ENCODE measurements at regions not wholly inside any gene's neighbourhood (a gene's known extent, or its start where the extent isn't known, plus 50 kb on each side); places are given as distances from the start of the nearest gene placed in this dataset.
"Not testable (repeated sequence)": the region's sequence is repeated elsewhere in the genome, so short reads cannot be mapped to it uniquely, and the experiment has no call there.

DNA sequence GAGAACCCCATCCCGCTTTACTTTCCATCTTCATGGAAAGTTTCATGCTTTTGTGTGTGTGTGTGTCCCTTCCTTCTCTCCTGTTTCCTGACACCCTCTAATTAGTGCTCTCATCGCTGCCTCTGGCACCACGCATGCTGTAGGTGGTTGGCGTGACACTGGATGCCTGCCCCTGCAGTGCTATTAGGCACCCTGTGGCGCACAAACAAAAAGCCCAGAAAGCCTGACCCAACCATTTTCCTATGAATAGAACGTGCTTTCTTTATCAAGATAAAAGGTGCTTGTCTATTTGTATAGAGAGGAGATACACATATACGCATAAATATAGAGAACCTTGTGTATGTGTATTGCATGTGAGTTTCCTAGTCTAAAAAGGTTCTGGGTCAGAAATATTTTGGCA lies 120.8 kb upstream of the CDCA7L start:
- DNase-seq, result no peak

DNA sequence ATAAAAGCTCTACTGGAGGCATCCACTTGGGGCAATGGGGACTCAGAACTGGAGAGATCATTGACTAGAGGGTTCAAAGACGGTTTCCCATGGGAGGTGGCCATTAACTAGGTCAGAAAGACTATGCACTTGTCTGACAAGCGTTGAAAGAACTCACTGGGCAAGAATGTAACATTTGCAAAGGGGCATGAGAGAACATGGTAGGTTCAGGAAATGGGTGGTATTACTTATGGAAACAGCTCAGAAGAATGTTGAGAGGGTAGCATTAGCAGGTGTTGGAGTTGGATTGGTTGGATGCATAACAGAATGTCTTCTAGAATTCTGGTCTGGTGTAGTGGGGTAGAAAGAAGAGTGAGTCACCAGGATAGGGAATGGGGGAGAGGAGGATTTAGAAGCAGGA lies 119.1 kb upstream of the CDCA7L start:
- DNase-seq, result no peak

DNA sequence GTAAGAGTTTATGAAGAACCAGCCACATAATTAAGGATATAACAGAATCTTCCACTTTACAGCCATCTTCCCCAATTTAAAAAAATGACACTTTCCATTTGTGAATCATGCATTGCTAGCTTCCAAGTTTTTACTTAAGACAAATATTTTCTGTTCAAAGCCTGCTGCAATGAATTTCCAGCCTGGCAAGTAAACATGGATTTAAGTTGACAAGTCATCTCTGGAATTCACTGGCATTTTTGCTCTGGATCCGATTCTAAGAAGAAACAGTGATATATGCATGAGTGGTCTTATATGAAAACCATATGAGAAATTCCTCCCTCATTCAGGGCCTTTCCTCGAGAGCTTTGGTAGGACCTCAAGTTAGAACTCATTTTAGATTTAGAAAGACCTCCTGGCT lies 116.1 kb upstream of the CDCA7L start:
- no peak for DNase-seq

DNA sequence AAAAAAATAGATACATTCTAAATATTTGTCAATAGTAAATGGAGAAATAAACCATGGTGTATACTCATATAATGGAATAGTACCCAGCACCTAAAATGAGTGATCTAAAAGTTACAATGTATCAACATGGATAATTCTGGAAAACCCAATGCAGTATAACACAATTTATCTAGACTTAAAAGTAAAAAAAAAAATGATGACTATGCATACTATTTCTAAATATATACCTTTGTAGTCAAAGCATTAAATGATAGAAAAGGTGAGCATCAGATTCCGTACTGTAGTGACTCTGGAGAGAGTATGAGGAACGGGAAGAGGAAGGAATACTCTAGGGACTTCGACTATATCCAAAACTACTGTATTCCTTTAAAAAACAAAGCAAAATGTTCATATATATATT lies 115.2 kb upstream of the CDCA7L start:
- DNase-seq, result no peak

DNA sequence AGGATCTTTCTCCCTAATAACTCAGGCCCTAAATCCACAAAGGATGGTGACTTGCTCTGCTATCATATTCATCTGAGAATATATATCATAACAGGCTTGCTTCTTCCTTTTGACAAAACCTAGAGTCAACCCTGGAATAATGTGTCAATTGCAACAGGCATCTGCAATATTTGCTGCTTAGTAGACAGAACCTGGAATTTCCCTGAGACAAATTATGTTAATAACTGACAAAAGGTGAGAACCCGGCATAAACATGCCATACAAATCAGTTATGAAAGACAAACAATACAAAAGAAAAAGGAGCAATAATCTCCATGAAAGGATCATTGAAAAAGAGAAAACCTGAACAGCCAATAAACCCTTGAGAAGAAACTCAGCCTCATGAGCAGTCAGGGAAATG lies 114.5 kb upstream of the CDCA7L start:
- DNase-seq, result no peak

DNA sequence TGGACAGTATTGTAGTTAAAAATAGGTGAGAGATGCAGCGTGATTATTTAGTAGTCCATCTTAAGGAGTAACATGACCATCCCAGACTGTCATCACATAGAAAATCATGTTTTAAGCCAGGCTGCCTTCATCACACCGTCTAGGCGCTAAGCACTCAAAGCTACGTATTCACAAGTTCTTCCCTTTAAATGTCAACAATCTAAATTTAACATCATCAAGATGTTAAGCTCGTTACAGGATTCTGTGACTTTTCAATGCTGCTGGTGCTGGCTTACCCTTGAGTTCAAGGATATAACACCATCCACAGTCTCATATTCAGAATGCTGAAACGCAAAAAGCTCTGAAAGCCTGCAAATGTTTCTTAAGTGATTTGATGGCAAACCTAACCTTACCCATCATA lies 109.5 kb upstream of the CDCA7L start:
- no peak for DNase-seq

DNA sequence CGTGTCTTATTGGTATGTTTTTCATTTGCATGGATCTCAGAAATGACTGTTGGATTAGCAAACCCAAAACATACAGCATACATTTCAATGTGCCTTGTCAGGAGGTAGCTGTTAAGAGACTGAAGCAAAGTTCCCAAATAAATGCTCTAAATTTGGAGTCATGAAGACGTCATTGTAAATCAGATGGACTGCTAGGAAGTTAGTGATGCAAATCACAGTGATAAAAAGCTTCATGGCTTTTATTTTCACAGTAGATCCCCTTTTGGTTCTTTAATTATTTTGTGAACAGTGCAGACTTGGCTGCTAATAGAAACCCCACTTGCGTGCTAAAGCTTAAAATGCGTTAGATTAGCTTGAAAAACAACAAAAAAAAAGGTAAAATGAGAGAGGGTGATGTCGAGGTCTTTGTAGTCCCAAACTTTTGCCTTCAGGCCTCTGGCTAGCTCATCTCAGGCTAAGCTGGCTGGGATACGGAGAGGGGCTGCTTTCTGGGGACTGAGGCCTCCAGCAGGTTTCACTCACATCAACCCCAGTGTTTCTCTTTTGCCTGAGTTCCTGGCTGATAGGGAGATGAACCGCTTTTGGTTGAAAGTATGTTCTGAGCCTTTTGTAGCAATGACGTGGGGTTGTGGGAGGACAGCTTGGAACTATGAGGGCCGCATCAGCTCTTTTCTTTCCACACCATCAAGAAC lies 107.1 kb upstream of the CDCA7L start:
- DNase-seq, result no peak

DNA sequence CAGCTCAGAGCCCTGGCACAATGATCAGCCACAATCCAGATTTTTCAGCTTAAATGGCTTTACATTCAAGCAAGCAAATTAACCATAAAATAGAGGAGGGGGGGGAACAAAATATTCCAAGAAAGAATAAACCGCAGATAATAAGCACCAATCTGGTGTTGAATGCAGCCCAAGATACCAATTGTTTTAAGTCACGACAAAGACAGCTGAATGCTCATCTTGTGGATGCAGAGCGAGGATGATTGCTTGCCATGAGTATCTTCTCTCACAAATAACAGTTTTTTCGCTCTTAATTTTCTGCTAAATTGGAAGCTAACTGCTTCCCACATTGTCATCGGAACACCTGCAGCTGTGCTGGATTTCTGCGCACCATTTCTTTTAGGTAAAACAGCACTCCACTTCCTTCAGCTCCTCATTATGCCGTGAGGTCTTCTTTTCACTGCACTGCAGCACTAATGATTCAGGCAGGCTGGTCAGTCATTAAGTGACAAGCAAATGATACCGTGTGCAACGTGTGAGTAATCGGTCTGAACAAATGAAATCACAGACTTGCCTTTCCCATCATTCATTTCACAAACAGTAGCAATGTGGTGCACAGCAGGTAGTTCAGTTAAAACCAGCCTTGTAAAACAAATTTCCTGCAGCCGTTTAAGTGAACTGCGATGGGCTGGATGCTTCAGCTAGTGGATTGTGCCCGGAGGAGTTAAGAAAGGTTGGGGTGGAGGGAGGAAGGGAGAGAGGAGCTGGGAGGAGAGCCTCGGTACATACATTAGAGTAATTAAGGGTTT lies 106.4 kb upstream of the CDCA7L start:
- no peak for DNase-seq

DNA sequence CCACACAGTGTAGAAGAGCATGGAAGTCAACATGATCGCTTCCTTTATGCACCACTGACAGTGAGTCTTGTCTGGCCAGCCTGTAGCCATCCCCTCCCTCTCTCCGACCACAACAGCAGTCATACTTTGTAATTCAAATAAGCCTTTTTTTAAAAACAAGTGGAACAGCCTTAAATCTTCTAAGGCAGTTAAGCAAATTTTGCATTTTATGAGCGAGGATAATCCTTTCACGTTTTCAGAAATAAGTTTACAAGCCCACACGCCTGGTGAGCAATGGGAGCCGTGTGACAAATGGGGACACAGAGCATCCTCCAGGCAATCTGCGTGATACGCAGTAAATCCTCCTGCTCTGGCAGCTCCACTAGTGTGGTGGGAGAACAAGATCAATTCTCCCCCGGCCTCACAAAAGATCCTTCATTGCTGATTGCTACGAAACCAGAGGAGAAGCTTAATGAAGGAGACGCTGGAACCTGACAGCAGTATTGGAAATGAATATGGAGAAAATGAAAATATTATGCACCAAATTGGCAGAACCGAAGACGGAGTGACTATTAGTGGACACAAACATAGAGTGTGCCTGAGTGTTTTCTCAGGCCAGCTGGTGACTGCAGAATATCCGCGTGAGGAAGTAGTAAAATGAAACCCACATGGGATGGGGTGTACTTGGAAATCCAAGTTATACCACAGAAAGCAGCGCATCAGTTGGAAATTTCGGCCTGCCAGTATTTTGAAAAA lies 104.2 kb upstream of the CDCA7L start:
- no peak for DNase-seq

DNA sequence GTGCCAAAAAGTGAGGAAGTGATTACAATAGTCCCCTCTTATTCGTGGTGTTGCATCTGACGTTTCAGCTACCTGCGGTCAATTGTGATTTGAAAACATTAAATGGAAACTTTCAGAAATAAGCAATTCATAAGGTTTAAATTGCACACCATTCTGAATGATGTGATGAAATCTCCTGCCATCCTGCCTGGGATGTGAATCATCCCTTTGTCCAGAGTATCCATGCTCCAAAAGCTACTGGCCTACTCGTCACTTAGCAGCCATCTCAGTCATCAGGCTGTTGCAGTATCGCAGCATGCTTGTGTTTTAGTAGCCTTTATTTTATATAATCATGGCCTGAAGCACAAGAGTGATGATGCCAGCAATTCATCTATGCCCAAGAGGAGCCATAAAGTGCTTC lies 97.7 kb upstream of the CDCA7L start:
- DNase-seq, result no peak

DNA sequence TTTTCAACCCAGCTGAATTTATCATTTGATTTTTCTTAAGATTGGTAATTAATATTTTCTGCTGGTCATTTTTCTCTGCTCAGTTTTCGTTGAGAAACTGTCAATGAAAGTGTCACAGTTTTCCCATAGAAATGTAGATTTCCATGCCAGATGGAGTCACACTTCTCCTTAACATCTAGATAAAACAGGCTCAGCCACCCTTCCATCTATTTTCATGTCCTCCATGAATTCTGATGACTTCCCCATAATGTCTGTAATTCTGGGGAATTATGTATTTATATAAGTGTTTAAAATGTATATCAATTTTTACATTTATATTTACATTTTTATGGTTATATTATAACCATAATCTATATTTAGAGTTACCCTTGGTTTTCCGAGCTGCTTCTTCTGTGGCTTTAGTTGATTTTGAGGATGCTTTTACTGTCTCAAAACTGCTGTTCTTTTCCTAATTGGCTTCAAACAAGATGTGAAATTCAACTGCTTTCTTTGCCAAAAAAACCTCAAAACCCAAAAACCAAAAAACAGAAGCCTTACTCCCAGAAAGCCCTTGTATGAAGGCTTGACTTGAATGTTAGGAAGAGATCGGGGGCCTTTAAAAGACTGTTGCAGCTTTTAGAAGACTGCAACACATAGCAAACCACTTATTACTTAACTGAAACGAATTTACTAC lies 95.4 kb upstream of the CDCA7L start:
- no peak for DNase-seq

DNA sequence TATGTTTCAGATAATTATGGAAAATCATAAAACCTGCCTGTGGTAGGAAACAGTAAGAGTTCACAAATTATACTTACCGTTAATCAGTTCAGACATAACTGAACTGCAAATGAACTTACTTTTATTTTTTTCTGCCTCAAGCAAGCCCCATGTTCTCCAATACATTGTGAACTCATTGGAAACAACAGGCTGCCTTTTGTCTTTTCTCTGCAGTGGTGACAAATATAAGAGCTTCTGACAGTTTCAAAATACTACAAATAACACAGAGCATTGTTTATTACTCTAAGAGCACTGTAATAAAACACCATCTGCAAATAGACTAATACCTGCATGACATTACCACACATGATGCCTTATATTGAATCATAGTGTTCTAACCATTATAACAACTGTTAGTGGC lies 94.0 kb upstream of the CDCA7L start:
- no peak for DNase-seq

DNA sequence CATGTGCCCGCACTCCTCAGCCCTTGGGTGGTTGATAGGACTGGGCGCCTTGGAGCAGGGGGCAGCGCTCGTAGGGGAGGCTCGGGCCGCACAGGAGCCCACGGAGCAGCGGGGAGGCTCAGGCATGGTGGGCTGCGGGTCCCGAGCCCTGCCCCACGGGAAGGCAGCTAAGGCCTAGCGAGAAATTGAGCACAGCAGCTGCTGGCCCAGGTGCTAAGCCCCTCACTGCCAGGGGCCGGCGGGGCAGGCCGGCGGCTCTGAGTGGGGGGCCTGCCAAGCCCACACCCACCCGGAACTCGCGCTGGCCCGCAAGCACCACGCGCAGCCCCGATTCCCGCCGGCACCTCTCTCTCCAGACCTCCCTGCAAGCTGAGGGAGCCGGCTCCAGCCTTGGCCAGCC lies 86.7 kb upstream of the CDCA7L start:
- not testable (repeated sequence) for DNase-seq

DNA sequence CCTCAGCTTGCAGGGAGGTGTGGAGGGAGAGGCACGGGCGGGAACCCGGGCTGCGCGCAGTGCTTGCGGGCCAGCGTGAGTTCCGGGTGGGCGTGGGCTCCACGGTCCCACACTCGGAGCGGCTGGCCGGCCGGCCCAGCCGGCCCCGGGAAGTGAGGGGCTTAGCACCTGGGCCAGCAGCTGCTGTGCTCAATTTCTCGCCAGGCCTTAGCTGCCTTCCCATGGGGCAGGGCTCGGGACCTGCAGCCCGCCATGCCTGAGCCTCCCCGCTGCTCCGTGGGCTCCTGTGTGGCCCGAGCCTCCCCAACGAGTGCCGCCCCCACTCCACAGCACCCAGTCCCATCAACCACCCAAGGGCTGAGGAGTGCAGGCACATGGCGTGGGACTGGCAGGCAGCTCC lies 83.0 kb upstream of the CDCA7L start:
- DNase-seq, result not testable (repeated sequence)

DNA sequence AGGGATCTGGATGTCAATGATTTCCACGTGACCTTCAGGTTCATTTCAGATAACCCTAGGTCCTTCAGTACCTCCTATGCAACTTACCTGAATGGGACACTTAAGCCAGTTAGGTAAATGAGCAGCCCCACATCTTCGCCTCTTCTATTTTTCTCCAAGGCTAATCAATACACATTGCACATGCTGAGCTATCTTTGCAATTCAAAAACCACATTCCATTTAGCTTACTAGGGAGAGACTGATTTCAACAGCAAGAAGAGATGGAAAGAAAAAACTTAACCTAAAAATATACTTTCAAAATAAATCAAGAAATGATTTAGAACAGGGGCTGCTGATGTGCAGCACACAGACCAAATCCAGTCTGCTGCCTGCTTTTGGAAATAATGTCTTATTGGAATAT lies 81.8 kb upstream of the CDCA7L start:
- no peak for DNase-seq

DNA sequence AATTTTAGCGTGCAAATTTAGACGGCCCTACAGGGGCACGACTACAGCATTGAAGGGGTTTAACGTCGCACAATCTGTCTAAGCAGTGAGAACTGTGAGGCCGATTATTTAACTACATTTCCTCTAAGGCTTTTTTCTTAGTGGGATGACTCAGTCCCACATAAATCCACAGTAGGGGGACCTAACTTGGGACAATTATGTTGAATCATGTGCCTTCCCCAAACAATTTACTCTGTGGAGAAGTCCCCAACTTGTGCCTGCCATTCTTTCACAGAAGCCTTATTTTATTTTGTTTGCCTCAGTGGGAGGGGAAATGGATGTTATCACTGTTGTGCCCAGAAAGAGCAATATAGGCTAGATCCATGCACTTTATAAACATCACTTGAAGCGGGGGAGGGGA lies 80.3 kb upstream of the CDCA7L start:
- DNase-seq, result no peak

DNA sequence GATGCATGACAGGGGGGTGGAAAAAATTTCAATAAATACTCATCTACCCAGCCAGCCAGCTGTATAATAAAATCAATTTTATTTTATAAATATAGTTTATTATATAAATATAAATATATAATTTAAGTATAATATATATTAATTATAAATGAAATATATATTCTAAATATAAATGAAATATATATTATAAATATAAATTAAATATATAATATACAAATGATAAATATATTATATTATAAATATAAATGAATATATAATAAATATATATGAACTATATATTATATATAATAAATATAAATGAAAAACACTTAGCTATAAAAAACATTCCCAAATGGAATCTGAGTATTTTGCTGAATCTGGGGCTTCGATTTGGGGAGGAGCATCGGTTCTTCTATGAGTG lies 79.4 kb upstream of the CDCA7L start:
- DNase-seq, result no peak

DNA sequence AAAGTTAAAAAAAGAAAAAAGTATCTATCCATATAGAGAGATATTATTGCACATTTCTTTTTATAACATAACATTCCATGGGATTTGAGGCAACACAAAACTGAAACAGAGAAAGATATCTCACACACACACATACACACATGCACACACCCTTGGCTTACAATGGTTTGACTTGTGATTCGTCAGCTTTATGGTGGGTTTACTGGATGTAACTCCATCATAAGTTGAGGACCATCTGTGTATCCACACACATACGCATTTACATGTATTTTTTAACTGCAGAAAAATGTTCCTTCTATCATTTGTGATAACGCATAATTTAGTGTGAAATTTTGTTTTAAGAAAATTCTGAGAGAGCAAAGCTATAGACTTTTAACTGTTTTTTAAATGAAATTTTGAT lies 74.2 kb upstream of the CDCA7L start:
- DNase-seq, result no peak

DNA sequence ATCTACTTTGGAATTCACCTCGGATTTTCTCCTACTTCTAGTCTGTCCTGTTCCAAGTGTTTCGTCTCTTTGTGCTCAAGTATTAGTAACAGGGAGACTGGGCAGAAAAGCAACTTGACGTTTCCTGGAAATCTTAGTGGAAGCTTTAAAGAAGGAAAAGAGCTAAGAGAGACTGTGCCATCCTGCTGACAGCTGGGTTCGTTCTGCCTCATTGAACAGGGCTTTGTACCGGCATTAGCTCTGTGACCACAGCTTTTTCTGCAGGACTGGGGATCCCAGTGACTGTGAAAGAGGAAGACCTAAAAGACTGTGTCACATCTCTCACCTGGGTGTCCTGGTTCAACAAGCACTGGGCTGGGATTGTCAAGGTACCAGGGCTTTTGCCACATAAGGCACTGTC lies 70.8 kb upstream of the CDCA7L start:
- DNase-seq, result no peak

DNA sequence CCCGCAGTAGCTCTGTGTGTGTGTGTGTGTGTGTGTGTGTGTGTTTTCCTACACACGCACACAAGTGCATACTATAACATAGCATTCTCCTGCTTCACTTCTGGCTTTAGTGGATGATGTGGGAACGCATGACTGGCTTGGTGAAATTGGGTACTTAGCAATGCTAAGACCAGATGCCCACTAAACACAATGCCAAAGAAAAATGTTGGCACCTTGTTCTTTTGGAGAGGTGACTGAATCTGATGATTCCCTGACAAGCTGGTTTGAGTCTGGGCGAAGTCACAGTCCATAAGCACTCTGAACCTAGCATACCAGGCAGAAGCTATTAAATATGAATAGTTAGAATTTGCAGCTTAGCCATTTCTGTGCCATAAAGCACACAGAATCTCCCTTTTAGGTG lies 68.0 kb upstream of the CDCA7L start:
- no peak for DNase-seq

DNA sequence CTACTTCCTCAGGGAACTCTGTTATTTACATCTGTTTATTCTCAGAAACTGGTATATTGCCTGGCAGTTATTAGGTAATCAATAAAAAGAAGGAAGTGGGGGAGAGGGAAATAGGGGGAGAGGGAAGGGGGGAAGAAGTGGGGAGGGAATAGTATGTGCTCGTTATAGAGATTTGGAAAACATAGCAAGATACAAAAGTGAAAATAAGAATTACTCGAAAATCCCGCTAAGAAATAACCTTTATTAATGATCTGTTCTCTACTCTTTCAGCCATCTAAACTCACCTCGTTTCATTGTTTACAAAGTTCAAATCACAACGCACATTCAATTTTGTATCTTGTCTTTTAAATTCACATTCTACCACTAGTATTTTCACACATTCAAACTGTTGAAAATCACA lies 63.0 kb upstream of the CDCA7L start:
- no peak for DNase-seq

DNA sequence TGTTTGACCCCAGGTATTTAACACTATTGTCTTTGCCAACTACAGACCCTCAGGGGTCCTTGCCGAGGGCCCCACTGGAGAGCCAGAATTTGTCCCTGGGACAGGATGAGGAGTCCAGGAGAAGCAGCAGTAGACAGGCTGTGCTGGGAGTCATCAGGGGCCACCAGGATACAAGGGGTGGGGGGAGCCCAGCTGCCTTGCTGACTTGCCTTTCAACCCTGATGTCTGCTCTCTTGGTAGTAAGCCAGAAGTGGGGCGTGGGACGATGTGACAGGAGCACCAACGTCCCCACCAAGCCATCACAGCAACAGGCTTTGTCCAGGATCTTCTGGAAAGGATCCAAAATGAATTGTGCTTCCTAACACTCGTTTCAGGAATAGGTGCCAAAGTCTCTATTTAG lies 62.4 kb upstream of the CDCA7L start:
- DNase-seq, result no peak

DNA sequence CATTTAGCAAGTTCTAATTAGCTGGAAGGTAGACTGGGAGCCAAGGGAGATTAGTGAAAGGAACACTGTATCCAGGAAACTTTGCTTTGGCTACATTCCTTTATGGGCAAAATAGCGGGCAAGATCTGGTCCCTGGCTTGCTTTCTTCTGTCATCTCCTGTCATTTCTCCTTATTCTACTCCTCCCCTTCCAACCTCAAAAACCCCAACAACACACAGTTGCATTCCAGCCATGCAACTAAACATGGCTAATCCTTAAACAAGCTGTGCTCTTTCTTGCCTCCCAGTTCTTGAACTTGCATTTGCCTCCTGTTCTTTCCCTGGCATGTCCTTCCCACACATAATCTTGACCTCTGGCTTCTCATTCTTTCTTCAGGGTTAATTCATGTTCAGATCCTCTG lies 59.5 kb upstream of the CDCA7L start:
- no peak for DNase-seq

DNA sequence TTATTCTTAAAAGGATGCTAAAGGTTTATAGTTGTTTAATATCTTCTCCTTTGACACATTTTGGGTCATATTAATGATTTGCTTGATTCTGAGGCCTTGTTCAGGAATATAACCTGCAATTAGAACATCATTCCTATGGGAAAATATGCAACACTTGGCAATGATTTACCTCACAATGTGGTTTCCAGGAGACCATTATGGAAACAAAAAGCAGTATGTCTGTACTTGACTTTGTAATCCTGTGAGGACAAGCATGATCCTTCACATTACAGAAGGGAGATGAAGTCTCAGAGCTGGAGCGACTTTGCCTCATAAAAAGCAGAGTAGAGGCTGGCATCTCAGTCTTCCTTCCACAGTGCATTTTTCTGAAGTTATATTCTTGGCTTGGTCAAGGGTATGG lies 57.0 kb upstream of the CDCA7L start:
- DNase-seq, result no peak

All from activated CD4-positive, alpha-beta T cell treated with anti-CD3 and anti-CD28 coated beads for 4 hours (primary cell).